ENCODE measurements at regions not wholly inside any gene's neighbourhood (a gene's known extent, or its start where the extent isn't known, plus 50 kb on each side); places are given as distances from the start of the nearest gene placed in this dataset.

- Histone ChIP-seq H4K8ac (ENCODE audit: extremely low read depth, insufficient read depth, low read length) (no peak overlapping the region), H3K4me2 (ENCODE audit: insufficient read depth in 1 of 2, low read depth in 2 of 2, low read length in 2 of 2) (no peak overlapping the region), H2BK120ac (replicated peaks; ENCODE audit: low read depth, low read length) (no peak overlapping the region), H3K9me3 (ENCODE audit: insufficient read depth in 2 of 2, low read depth in 1 of 2, low read length in 1 of 2) (no peaks in the 10 kb centered on the region), H4K20me1 (replicated peaks in 1 of 2; ENCODE audit: control insufficient read depth in 1 of 2, insufficient read depth in 2 of 2, low read length in 2 of 2) (no peaks in the 10 kb centered on the region), H4K91ac (replicated peaks; ENCODE audit: insufficient read length, low read length) (no peak overlapping the region), H2BK12ac (ENCODE audit: low read depth, low read length) (no peak overlapping the region), H3K27ac (ENCODE audit: low read depth, low read length) (no peak overlapping the region), H3K79me2 (ENCODE audit: control insufficient read depth in 1 of 2, insufficient read depth in 2 of 2, low read length in 2 of 2) (no peaks in the 10 kb centered on the region), H2AFZ (ENCODE audit: low read length) (no peak overlapping the region), H3K36me3 (ENCODE audit: control insufficient read depth in 2 of 4, insufficient read depth in 4 of 4, low read length in 3 of 4) (no peaks in the 10 kb centered on the region), H3K79me1 (ENCODE audit: low read depth, low read length) (no peaks in the 10 kb centered on the region), H2BK5ac (ENCODE audit: low read depth, low read length) (no peak overlapping the region), H3K4me1 (replicated peaks in 1 of 4; ENCODE audit: control insufficient read depth in 3 of 4, insufficient read depth in 4 of 4, low read length in 3 of 4) (peaks cover 0 to 9% (median 7%) of the 10 kb centered on the region in 4 experiments; a peak in 4 of 7 replicates), H3K14ac (ENCODE audit: insufficient read length) (no peak overlapping the region), H2AK5ac (ENCODE audit: low read depth, low read length) (no peak overlapping the region), H3K4me3 (ENCODE audit: extremely low read depth in 1 of 4, insufficient read depth in 2 of 4, low read depth in 3 of 4, low read length in 4 of 4) (no peak overlapping the region), H3K23me2 (ENCODE audit: low read depth, low read length) (peaks cover 2% of the 10 kb centered on the region; the same call in 1 of the 2 replicates), H2BK20ac (ENCODE audit: low read length) (no peak overlapping the region), H3K27me3 (replicated peaks in 1 of 4; ENCODE audit: control insufficient read depth in 3 of 4, extremely low read depth in 1 of 4, insufficient read depth in 3 of 4, low read length in 3 of 4) (no peaks in the 10 kb centered on the region; a peak in 1 of 7 replicates), H3K23ac (ENCODE audit: insufficient read length) (no peak overlapping the region), H3K9ac (replicated peaks in 1 of 4; ENCODE audit: extremely low read depth in 1 of 4, low read depth in 3 of 4, low read length in 3 of 4) (no peak overlapping the region), H3K18ac (ENCODE audit: extremely low read depth, low read length) (no peak overlapping the region), H2BK15ac (ENCODE audit: low read length) (no peak overlapping the region), H4K5ac (ENCODE audit: insufficient read length, low read depth, low read length) (no peak overlapping the region), H3K56ac (replicated peaks; ENCODE audit: insufficient read length, low read depth, low read length) (no peak overlapping the region), H3K4ac (replicated peaks; ENCODE audit: insufficient read length, low read depth, low read length) (no peak overlapping the region)
- CTCF ChIA-PET (ENCODE audit: partially characterized antibody) = interaction anchor here (0.9 to 2.3 kb wide), 4 partner anchors 8 to 301 kb away, joined by 3 to 7 read pairs (median 4); no protein-coding TSS in a partner anchor
- FAIRE-seq = no peak
- POLR2A ChIA-PET (ENCODE audit: partially characterized antibody) = no interaction called here
- DNase-seq (ENCODE audit: low read depth in 1 of 2, low spot score in 2 of 2) = no peak
- TF ChIP-seq KDM1A (IDR thresholded peaks at IDR 0.05; ENCODE audit: borderline replicate concordance, low read length) = no peak
- TF ChIP-seq, protein P1, sequence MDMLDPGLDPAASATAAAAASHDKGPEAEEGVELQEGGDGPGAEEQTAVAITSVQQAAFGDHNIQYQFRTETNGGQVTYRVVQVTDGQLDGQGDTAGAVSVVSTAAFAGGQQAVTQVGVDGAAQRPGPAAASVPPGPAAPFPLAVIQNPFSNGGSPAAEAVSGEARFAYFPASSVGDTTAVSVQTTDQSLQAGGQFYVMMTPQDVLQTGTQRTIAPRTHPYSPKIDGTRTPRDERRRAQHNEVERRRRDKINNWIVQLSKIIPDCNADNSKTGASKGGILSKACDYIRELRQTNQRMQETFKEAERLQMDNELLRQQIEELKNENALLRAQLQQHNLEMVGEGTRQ (IDR thresholded peaks at IDR 0.05; ENCODE audit: low read length) = no peak
- no peak for TF ChIP-seq PHF8 (conservative IDR thresholded peaks at IDR 0.05; ENCODE audit: low read depth, low read length)
- no peak for TF ChIP-seq SIN3A (conservative IDR thresholded peaks at IDR 0.05 in 1 of 2, IDR thresholded peaks at IDR 0.05 in 1 of 2; ENCODE audit: low read depth in 1 of 2, low read length in 2 of 2)
- TF ChIP-seq HDAC2 (IDR thresholded peaks at IDR 0.05; ENCODE audit: borderline replicate concordance in 1 of 2, low read depth in 2 of 2, low read length in 2 of 2) = no peak
- TF ChIP-seq RAD21 (IDR thresholded peaks at IDR 0.05 in 1 of 2, conservative IDR thresholded peaks at IDR 0.05 in 1 of 2; ENCODE audit: low read depth in 2 of 2, low read length in 2 of 2) = no peak
- TF ChIP-seq GABPA (IDR thresholded peaks at IDR 0.05; ENCODE audit: borderline replicate concordance, insufficient read depth, low read length) = no peak
- no peak for TF ChIP-seq EZH2 (IDR thresholded peaks at IDR 0.05; ENCODE audit: low read depth, low read length, severe bottlenecking)
- TF ChIP-seq POLR2A (IDR thresholded peaks at IDR 0.05; ENCODE audit: control extremely low read depth in 1 of 2, low read depth in 2 of 2, low read length in 2 of 2) = no peak
- TF ChIP-seq SP2 (IDR thresholded peaks at IDR 0.05; ENCODE audit: low read length) = no peak
- no peak for TF ChIP-seq TAF7 (optimal IDR thresholded peaks at IDR 0.05; ENCODE audit: borderline replicate concordance, low read depth, low read length)
- TF ChIP-seq CBX8 (IDR thresholded peaks at IDR 0.05; ENCODE audit: borderline replicate concordance, low read depth, low read length) = no peak
- TF ChIP-seq EP300 (IDR thresholded peaks at IDR 0.05; ENCODE audit: borderline replicate concordance in 1 of 2, low read depth in 2 of 2, low read length in 2 of 2) = no peak
Observed at GRCh38 chr10:94217411-94217810, 145.3 kb downstream of the NOC3L start.

All from H1 (cell line).